DMS53 treated with DMSO at 0.1 percent for 48 hours (cell line): ENCODE measurements at regions not wholly inside any gene's neighbourhood (a gene's known extent, or its start where the extent isn't known, plus 50 kb on each side); places are given as distances from the start of the nearest gene placed in this dataset.

Source experiments
- DNase-seq: peaks from one replicate; lab custom pipeline; 2025; ENCODE audit not compliant: unreplicated experiment; lab: John Stamatoyannopoulos, UW

- no peak for DNase-seq
These were observed 49.9 kb downstream of the SYNE3 start for GRCh38 chr14:95466506-95466905.

GRCh38 chr14:95465936-95466335 is 50.5 kb downstream of the SYNE3 start:
- DNase-seq = no peak

DNA sequence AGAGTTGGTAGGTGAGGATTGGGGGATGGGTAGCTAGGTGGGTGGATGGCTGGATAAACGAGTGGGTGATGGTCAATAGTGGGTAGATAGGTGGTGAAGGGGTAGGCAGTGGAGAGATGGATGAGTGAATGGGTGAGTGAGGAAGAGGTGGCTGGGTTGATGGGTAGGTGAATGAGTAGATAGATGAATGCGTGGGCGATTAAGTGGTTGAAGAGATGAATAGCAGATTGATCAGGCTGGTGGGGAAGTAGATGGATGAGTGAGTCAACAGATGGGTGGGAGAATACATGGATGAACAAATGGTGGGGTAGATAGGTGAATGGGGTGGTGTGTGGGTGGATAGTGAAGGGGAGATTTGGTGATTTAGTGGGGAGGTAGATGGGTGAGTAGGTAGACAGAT is 51.1 kb downstream of the SYNE3 start:
- DNase-seq = no peak

DNA sequence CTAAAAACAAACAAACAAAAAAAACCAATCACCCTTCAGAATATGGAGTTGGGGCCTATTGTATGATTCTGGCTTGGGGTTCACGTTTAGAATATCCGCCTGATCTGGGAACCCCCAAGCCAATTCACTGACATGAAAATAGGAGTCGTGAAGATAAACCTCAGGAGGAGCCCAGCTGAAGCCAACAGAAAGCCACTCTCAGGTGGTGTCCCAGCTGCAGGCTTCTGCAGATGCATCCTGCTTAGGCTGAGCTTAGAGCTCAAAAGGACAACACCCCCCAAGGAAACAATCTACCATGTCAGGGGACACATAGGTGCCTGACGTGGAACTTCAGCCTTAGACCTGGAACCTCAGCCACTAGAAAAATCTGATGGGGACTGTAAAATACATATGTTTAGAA is 51.9 kb downstream of the SYNE3 start:
- no peak for DNase-seq

GRCh38 chr14:95464103-95464502 is 52.3 kb downstream of the SYNE3 start:
- DNase-seq = no peak

DNA sequence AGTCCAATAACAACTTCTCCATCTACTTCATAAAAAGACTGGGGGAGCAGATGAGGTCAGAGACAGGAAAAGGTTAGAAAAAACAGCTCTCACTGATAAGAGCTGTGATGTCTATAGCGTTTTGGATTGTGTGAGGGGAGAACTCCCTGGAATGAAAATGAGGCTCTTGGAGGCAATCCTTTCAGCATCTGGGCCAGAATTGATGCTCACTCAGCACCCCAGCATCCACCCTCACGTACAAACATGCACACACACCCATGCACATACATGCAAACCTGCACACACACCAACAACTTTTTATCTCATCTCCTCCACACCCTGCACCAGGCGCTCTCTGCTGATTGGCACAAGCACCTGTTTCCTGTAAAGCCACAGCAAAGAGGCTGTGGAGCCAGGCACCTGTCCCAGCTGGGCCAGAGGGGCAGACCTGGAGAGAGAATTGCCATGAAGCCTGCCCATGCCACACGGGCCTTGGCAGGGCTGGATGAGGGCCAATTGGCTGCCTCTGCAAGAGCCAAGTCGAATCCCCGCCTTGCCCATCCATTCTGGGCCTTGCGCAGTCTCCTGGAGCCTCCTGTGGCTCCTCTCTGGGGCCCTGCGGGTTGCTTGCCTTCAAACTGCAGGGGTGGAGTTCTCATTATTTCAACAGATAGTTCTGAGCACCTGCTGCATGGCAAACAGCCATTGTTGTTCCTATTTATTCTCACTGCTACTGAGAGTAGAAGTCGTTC is 53.1 kb downstream of the SYNE3 start:
- peak; percentile 42 for DNase-seq

- DNase-seq = no peak
These were observed 54.0 kb downstream of the SYNE3 start for GRCh38 chr14:95462491-95462890.

DNA sequence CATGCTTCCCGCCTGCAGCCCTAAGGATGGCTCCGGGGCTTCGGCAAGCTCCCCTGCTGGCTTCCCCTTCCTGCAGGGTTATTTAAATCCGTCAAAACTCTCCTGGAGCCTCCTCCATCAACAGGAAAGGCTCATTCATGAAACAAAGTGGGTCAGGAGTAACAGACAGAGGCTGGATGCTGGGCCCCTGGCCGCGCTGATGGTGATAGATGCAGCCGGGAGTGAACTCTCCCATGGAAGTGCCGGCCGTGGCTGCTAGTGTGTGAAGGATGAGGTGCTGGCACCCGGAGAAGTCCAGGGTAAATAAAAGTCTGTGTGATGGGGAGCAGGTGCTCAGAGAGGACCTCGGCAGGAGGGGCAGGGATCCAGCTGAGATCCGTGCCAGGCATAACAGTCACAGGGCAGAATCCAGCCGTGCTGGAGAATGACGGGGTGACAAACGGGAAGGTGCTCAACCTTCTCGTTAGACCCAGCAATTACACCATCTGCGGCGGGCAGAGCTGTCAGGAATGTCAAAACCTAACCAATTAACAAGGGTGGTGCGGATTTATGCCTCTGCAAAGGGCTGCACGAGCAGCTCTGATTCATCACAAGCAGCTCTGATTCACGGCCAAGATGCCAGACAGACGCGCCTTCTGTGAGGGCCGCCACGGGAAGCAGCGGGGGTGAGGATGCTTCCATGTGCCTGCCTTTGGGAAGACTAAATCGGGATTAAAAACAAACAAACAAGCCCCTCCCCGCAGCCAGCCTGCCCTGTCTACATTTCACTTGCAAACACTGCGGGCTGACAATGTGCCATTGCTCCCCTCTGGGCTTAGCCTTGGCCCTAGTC is 55.6 kb downstream of the SYNE3 start:
- no peak for DNase-seq

DNA sequence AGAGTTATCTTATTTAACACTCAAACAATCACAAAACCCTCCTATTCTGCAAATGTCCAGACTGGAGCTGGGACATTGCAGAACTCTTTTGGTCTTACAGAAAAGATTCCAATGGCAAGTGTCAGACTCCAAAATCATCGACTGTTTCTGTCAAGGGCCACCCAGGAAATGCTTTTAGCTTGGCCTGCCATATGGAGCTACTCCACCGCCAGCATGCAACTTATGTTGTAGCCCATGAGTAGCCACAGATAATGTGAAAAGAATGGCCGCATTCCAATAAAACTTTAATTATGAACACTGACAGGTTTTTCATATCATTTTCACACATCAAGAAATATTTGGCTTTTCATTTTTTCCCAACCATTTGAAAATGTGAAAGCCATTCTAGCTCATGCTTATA is 57.5 kb downstream of the SYNE3 start:
- DNase-seq = no peak

DNA sequence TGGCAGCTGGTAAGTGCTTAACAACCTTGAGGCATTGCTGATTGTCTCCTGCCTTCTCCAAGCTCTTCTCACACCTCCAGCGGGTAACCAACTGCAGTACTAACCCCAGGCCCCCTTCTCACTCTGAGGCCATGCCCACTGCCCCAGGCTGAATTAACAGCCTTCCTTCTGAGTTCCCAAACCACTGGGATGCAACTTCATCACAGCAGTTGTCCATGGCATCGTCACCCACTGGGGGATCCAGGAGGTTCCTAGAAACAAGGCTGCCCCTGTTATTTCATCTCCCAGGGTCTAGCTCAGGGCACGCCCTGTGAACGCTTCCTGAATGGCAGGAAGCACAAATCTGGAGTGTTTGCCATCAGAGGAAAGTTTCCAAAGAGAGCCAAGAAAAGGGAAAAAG is 58.0 kb downstream of the SYNE3 start:
- DNase-seq = no peak

DNA sequence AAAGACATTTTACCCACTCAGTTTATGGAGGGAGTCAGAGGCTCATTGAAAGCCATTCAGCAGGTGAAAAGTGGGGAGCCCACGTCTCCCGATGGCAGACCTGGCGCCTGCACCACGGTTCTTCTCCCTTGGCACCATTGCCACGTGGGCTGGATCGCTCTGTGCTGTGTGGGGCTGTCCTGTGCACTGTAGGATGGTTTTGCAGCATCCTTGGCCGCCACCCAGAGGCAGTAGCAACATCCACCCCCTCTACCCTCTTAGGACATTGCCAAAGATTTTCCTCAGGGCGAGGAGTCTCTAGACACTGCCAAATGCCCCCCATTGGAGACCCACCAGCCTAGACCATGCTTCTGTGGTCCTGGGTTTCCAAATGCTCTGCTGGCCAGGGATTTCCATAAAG is 60.2 kb downstream of the SYNE3 start:
- DNase-seq = no peak

DNA sequence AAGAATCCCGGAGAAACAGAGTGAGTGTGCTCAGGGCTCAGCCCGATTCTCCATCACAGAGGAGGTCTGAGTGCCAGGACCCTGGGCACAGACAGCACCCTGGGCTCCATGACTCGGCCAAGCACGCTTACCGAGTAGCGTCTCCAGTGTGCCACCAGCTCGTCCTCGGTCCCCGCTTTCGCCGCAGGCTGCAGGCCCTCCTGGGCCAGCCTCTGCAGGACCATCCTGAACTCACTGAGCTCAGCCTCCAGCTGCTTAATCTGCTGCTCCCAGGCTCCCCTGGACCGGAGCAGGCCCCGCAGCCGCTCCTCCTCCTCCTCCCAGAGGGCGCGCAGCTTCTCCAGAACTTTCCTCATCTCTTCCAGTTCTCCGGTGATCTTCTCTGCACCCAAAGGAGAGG is 61.2 kb downstream of the SYNE3 start:
- no peak for DNase-seq

DNA sequence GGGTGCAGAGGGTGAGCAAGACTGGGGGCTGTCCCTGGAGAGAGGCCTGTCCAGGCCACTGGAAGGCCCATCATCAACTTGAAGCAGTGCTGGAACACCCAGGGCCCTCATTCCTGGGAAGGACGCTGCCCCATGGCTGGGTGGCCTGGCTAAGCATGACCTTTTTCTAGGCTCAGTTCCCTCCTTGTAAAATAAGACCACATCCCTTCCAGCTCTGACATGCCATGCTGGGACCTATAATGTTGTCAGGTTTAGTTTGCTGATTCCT is 62.8 kb downstream of the SYNE3 start:
- no peak for DNase-seq

DNA sequence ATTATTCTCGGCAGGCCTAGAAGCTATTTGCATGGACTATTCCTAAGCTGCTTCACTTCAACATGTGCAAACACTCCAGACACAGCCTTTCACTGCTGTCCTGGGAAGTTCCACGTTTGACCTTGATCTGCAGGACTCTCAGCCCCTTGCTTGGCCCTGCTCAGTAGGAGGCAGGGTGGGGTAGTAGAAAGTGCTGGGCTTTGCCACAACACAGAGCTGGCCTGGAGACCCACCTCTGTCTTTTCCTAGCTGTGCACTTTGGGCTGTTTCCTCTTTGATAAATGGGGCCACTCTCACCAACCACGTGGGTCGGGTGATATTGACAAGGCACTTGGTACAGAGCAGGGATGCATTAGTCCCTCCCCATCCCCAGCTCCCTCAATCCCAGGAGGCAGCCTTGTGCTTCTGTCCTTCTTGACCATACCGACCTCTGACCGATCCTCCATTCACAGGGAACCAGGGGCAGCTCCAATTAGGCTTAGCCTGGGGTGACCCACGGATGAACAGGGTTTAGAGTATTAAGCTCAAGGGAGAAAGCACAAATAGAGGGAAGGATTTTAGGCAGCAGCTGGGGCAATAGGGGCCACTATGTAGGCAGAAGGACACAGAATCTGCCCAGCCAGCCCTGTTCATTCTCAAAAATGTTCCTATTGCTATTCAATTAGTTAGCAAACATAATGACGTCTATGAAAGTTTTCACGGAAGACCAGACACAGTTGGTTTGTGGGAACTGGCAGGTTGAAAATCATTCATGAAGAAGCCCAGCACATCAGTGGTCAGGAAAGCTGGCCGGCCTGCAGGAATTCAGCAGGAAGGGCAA is 63.3 kb downstream of the SYNE3 start:
- DNase-seq = no peak

- no peak for DNase-seq
These were observed 64.1 kb downstream of the SYNE3 start for GRCh38 chr14:95452176-95452892.

DNA sequence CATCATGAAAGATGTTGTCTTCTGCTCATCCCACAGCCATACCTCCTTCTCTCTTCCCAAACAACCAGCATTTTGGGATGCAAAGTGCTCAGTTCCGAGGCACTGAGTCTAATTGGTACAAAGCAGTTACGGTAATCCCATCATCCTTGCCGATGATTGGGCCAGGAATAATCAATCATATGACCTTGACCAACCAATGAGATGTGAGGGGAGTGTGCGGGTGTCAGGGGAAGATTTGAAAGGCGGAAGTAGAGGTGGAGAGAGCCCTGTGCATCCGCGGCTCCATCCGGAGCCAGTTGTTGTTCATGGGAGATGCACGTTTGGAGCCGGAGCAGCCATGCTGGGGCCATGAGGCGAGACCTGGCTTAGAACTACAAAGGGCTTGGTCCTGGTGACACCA is 67.3 kb downstream of the SYNE3 start:
- DNase-seq = no peak

DNA sequence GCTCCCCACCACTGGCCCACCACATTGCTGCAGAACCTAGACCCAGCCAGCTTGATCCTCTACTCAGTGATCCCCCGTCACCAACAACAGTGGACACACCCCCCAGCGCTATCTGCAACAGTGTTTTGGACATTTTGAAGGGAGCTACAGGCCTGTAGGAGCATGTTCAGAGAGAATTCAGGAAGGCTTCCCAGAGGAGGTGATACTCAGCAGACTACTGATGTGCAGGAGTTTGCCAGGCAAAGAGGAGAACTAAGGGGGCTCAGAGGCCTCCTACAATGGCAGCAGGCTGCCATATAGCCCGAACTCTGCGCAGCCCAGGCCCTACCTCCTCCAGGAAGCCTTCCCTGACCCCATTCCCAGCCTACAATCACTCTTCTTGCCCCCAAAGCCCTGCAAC is 70.0 kb downstream of the SYNE3 start:
- no peak for DNase-seq

DNA sequence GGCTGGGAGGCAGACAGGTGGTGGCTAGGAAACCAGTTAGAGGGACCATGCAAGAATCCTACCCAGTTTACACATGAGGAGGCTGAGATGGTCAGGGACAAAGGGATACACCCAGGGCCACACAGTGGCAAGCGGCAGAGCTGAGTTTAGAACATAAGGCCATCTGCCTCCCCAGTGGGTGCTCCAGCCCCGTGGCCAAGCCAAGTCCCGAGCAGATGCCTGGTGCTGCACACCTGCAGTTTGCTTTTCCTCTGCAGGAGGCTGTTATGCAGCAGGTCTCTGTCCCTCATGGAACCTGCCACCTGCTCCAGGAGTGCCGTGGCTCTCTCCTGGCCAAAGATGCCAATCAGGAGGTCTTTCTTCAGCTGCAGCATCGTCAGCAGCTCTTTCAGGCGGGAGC is 70.8 kb downstream of the SYNE3 start:
- DNase-seq = no peak

DNA sequence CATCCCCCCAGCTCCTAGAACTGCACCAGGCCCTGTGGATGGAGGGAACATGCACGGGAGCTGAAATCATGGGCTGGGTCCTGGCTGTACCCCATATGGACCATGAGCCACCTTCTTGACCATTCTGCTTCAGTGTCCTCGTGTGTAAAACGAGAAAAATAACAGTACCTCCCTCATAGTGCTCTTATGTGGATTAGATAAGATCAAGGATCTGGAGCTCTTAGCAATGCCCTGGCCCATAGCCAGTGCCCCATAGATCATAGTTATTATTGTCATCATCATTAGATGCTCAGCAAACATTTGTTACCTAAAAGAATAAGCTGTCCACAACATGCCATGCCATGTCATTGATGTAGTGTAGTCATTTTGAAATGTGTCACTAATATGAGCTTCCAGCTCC is 71.3 kb downstream of the SYNE3 start:
- DNase-seq = no peak

- DNase-seq = no peak
These were observed 72.0 kb downstream of the SYNE3 start for GRCh38 chr14:95444132-95445129.
